Body of pancreas (tissue), 4 donors: ENCODE measurements at regions not wholly inside any gene's neighbourhood (a gene's known extent, or its start where the extent isn't known, plus 50 kb on each side); places are given as distances from the start of the nearest gene placed in this dataset.

Experiments used
- POLR2A ChIP-seq, 3 donors: fragments of 450-650 bp; IDR thresholded peaks; one replicate each; pipeline ENCODE4 v1.6.1; 2016; ENCODE audit warnings: antibody characterized with exemption in 3 of 3, mild to moderate bottlenecking in 2 of 3
- TF ChIP-seq, protein P1 (sequence below), 7 experiments: fragments of 450-650 bp in 4 of 7; fragments of 200-600 bp in 3 of 7; sonication (generic) in 3 of 7; IDR thresholded peaks; one replicate each; pipeline ENCODE4 v1.5.1; 2016 to 2019; ENCODE audit warnings: antibody characterized with exemption in 7 of 7

DNA sequence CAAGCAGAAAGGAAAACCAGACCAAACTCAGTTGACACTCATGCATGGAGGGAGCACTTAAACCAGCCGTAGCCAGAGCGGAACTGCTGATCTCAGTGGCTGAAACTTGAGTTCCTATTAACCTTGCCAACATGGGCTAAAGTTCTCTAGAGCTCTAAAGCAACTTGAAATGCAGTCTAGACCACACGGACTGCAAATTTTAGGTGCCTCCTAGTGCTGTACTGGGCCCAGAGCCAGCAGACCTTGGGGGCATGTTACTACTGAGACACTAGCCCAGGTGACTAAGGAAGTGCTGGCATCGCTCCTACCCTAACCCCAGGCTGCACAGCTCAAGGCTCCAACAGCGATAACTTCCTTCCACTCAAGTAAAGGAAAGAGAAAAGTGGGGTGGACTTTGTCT is 236.5 kb downstream of the AKAIN1 start:
- no peak for TF ChIP-seq POLR2A (IDR thresholded peaks at IDR 0.05)
- TF ChIP-seq, protein P1, sequence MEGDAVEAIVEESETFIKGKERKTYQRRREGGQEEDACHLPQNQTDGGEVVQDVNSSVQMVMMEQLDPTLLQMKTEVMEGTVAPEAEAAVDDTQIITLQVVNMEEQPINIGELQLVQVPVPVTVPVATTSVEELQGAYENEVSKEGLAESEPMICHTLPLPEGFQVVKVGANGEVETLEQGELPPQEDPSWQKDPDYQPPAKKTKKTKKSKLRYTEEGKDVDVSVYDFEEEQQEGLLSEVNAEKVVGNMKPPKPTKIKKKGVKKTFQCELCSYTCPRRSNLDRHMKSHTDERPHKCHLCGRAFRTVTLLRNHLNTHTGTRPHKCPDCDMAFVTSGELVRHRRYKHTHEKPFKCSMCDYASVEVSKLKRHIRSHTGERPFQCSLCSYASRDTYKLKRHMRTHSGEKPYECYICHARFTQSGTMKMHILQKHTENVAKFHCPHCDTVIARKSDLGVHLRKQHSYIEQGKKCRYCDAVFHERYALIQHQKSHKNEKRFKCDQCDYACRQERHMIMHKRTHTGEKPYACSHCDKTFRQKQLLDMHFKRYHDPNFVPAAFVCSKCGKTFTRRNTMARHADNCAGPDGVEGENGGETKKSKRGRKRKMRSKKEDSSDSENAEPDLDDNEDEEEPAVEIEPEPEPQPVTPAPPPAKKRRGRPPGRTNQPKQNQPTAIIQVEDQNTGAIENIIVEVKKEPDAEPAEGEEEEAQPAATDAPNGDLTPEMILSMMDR (IDR thresholded peaks at IDR 0.05): no peak
